Progenitor cell of endocrine pancreas (in vitro differentiated cells): ENCODE measurements at regions not wholly inside any gene's neighbourhood (a gene's known extent, or its start where the extent isn't known, plus 50 kb on each side); places are given as distances from the start of the nearest gene placed in this dataset.
"Not testable (repeated sequence)": the region's sequence is repeated elsewhere in the genome, so short reads cannot be mapped to it uniquely, and the experiment has no call there.

Experiments
- DNase-seq: peaks from one replicate; pipeline ENCODE4 v3.0.0; 2021; ENCODE audit warnings: low spot score; ENCODE audit not compliant: unreplicated experiment
- H3K27ac Mint-ChIP-seq: 2 replicates; pipeline ENCODE4 v1.8.0; 2021; ENCODE audit warnings: mild to moderate bottlenecking, moderate library complexity, mixed read lengths
- H3K27me3 Mint-ChIP-seq: 2 replicates; pipeline ENCODE4 v1.8.0; 2021; ENCODE audit warnings: mixed read lengths
- H3K36me3 Mint-ChIP-seq: 2 replicates; pipeline ENCODE4 v1.8.0; 2022; ENCODE audit warnings: mixed read lengths; ENCODE audit not compliant: insufficient read depth
- H3K4me1 Mint-ChIP-seq: 2 replicates; pipeline ENCODE4 v1.8.0; 2021; ENCODE audit warnings: low read depth, mixed read lengths
- H3K4me3 Mint-ChIP-seq: 2 replicates; pipeline ENCODE4 v1.8.0; 2021; ENCODE audit warnings: low read depth, mild to moderate bottlenecking, moderate library complexity, mixed read lengths
- H3K9me3 Mint-ChIP-seq: 2 replicates; pipeline ENCODE4 v1.8.0; 2021; ENCODE audit warnings: low read depth, mixed read lengths
- CTCF ChIP-seq: fragments of 200-600 bp; sonication (generic); IDR thresholded peaks from one replicate; pipeline ENCODE4 v1.5.0; 2021; ENCODE audit warnings: antibody characterized with exemption, mild to moderate bottlenecking; ENCODE audit not compliant: unreplicated experiment

DNA sequence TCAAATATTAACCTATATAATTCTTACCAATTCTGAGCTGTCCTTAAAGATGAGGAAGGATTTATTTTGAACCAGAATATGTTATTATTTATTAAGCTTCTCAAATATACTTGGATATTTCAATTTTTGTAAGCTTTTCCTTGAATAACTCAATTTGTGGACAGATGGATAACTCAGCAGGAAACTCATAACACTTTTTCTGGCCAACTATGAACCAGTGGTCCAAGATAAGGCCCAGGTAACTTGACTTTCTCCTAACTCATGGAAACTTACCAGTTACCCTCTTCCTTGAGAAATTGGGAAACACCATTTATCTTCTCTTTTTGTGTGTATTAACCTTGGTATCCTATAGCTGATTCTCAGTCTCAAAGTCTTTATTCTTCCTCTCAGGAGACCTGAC is 427.5 kb upstream of the SYNCRIP start:
- no peaks in the 10 kb centered on the region for H3K4me1 Mint-ChIP-seq
- H3K9me3 Mint-ChIP-seq = peaks cover 3% of the 10 kb centered on the region
- TF ChIP-seq CTCF = no peak

DNA sequence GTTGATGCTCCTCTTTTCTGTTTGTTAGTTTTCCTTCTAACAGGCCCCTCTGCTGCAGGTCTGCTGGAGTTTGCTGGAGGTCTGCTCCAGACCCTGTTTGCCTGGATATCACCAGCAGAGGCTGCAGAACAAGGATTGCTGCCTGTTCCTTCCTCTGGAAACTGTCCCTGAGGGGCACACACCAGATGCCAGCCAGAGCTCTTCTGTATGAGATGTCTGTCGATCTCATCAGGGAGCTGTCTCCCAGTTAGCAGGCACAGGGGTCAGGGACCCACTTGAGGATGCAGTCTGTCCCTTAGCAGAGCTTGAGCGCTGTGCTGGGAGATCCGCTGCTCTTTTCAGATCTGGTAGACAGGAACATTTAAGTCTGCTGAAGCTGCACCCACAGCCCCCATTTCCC is 422.3 kb upstream of the SYNCRIP start:
- not testable (repeated sequence) for DNase-seq, H3K4me1 Mint-ChIP-seq, H3K27me3 Mint-ChIP-seq, H3K4me3 Mint-ChIP-seq, H3K36me3 Mint-ChIP-seq, H3K9me3 Mint-ChIP-seq, H3K27ac Mint-ChIP-seq

More for the DNA sequence above, 427.5 kb upstream of the SYNCRIP start:
- Mint-ChIP-seq H3K36me3 (no peaks in the 10 kb centered on the region), H3K27ac (no peak overlapping the region), H3K4me3 (no peak overlapping the region), H3K27me3 (no peaks in the 10 kb centered on the region)
- no peak for DNase-seq

DNA sequence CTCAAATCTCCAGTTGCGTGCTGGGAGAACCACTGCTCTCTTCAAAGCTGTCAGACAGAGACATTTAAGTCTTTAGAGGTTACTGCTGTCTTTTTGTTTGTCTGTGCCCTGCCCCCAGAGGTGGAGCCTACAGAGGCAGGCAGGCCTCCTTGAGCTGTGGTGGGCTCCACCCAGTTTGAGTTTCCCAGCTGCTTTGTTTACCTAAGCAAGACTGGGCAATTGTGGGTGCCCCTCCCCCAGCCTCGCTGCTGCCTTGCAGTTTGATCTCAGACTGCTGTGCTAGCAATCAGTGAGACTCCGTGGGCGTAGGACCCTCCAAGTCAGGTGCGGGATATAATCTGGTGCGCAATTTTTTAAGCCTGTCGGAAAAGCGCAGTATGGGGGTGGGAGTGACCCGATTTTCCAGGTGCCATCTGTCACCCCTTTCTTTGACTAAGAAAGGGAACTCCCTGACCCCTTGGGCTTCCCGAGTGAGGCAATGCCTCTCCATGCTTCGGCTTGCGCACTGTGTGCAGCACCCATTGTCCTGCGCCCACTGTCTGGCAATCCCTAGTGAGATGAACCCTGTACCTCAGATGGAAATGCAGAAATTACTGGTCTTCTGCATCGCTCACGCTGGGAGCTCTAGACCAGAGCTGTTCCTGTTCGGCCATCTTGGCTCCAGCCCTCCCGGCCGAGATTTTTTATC is 414.8 kb upstream of the SYNCRIP start:
- not testable (repeated sequence) for H3K27ac Mint-ChIP-seq
- H3K4me3 Mint-ChIP-seq = peak overlapping the region; percentile 19
- H3K9me3 Mint-ChIP-seq = peaks cover 18% of the 10 kb centered on the region

DNA sequence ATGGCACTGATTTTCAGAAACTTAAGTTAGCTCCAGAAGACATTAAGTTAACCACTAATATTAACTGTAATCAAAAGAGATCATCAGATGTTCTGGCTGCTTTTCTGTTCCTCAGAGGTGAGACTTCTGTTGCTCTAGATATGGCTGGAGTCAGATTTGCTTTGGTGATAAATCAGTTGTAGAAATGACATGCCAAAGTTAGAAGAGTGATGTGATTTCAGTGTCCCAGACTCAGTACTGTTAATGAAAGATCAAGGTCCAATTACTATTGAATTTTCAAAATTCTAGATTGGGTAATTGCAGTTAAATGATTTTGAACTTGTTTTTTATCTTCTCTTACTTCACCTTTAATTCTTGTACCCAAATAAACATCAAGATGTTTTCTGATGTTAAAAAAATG is 402.4 kb upstream of the SYNCRIP start:
- no peaks in the 10 kb centered on the region for H3K9me3 Mint-ChIP-seq
- DNase-seq = no peak
- H3K27me3 Mint-ChIP-seq = no peaks in the 10 kb centered on the region
- no peaks in the 10 kb centered on the region for H3K4me1 Mint-ChIP-seq
- TF ChIP-seq CTCF = no peak
- no peaks in the 10 kb centered on the region for H3K36me3 Mint-ChIP-seq
- no peak overlapping the region for H3K4me3 Mint-ChIP-seq
- no peak overlapping the region for H3K27ac Mint-ChIP-seq

More for the DNA sequence above, 414.8 kb upstream of the SYNCRIP start:
- H3K27me3 Mint-ChIP-seq, DNase-seq, H3K36me3 Mint-ChIP-seq, H3K4me1 Mint-ChIP-seq: not testable (repeated sequence)

DNA sequence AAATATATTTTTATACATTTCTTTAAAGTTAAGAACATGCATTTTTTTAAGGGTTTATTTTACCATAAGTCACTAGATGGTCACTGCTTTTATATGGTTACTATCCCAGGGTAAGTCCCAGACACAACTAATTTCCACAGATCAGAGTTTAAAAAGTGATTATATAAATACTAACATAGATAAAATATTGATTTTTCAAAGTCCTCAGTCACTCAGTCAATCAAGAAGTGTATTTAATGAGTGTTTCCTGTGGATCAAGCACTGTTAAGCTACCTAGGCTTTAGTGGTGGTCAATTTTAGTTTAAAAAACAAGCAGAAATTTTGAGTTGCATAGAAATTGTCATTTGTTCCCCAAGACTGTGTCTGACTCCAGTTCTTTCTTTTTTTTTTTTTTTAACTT is 399.5 kb upstream of the SYNCRIP start:
- H3K4me3 Mint-ChIP-seq = no peak overlapping the region
- no peaks in the 10 kb centered on the region for H3K36me3 Mint-ChIP-seq
- no peaks in the 10 kb centered on the region for H3K27me3 Mint-ChIP-seq
- no peaks in the 10 kb centered on the region for H3K9me3 Mint-ChIP-seq
- no peak for TF ChIP-seq CTCF
- DNase-seq = no peak
- H3K27ac Mint-ChIP-seq = no peak overlapping the region
- no peaks in the 10 kb centered on the region for H3K4me1 Mint-ChIP-seq

DNA sequence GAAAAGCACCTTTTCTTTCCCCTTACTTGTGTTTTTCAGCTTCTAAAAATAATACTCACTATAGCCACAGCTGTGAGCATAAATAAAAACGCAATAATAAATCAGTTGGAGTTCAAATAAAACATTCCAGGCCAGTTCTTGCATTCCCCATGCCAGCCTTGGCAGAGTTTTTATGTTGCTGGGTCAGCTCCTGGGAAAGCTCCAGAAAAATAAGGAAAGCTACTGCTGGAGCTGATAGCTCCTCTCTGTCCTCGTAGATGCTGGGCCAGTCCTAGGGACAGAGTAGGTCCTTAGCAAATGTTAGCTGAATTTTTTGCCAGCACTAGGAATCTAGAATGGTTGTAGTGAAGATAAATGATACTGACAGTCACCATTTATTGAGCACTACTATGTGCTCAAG is 389.0 kb upstream of the SYNCRIP start:
- Mint-ChIP-seq H3K4me3 (no peak overlapping the region), H3K4me1 (peaks cover 2% of the 10 kb centered on the region), H3K36me3 (no peaks in the 10 kb centered on the region), H3K27me3 (no peaks in the 10 kb centered on the region), H3K9me3 (no peaks in the 10 kb centered on the region), H3K27ac (no peak overlapping the region)
- no peak for TF ChIP-seq CTCF
- no peak for DNase-seq
